ENCODE measurements at regions not wholly inside any gene's neighbourhood (a gene's known extent, or its start where the extent isn't known, plus 50 kb on each side); places are given as distances from the start of the nearest gene placed in this dataset.
"Not testable (repeated sequence)": the region's sequence is repeated elsewhere in the genome, so short reads cannot be mapped to it uniquely, and the experiment has no call there.

DNA sequence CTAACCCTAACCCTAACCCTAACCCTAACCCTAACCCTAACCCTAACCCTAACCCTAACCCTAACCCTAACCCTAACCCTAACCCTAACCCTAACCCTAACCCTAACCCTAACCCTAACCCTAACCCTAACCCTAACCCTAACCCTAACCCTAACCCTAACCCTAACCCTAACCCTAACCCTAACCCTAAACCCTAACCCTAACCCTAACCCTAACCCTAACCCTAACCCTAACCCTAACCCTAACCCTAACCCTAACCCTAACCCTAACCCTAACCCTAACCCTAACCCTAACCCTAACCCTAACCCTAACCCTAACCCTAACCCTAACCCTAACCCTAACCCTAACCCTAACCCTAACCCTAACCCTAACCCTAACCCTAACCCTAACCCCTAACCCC is 80.6 kb upstream of the PLEKHG4B start:
- CTCF ChIA-PET: not testable (repeated sequence)

GRCh38 chr5:11898-12297 is 80.1 kb upstream of the PLEKHG4B start:
- DNase-seq: no peak
- Mint-ChIP-seq H3K27ac (no peak overlapping the region), H3K9me3 (no peaks in the 10 kb centered on the region), H3K4me3 (no peak overlapping the region), H3K36me3 (no peaks in the 10 kb centered on the region), H3K4me1 (no peaks in the 10 kb centered on the region), H3K27me3 (peaks cover 3% of the 10 kb centered on the region)
- CTCF ChIA-PET: no interaction called here

More for the DNA sequence above, 80.6 kb upstream of the PLEKHG4B start:
- H3K9me3 Mint-ChIP-seq, H3K4me1 Mint-ChIP-seq, H3K36me3 Mint-ChIP-seq, H3K27ac Mint-ChIP-seq, H3K4me3 Mint-ChIP-seq, H3K27me3 Mint-ChIP-seq, DNase-seq: not testable (repeated sequence)

DNA sequence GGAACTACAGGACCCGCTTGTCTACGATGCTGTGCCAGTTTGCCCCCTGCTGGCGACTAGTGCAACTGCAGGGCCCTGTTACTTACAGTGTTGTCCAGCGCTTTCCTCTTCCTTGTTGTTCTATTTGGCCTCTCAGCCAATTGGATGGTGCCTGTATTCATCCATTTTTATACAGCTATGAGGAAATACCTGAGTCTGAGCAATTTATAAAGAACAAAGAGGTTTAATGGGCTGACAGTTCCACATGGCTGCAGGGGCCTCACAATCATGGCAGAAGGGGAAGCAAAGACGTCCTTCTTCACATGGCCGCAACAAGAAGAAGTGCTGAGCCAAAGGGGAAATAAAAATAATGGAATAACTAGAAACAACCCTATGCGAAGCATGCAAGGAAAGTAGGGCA is 78.7 kb upstream of the PLEKHG4B start:
- no peak overlapping the region for H3K27ac Mint-ChIP-seq
- CTCF ChIA-PET: no interaction called here
- no peak overlapping the region for H3K4me3 Mint-ChIP-seq
- H3K36me3 Mint-ChIP-seq: no peaks in the 10 kb centered on the region
- no peaks in the 10 kb centered on the region for H3K9me3 Mint-ChIP-seq
- H3K27me3 Mint-ChIP-seq: peaks cover 3% of the 10 kb centered on the region
- no peaks in the 10 kb centered on the region for H3K4me1 Mint-ChIP-seq
- no peak for DNase-seq

- H3K27ac Mint-ChIP-seq, H3K4me3 Mint-ChIP-seq, H3K36me3 Mint-ChIP-seq, H3K27me3 Mint-ChIP-seq, DNase-seq, CTCF ChIA-PET, H3K4me1 Mint-ChIP-seq, H3K9me3 Mint-ChIP-seq: not testable (repeated sequence)
Observed at GRCh38 chr5:14676-15075, 77.3 kb upstream of the PLEKHG4B start.

- H3K36me3 Mint-ChIP-seq, DNase-seq, H3K4me1 Mint-ChIP-seq, CTCF ChIA-PET, H3K9me3 Mint-ChIP-seq, H3K4me3 Mint-ChIP-seq, H3K27ac Mint-ChIP-seq: not testable (repeated sequence)
- H3K27me3 Mint-ChIP-seq: peaks cover 21% of the 10 kb centered on the region
Observed at GRCh38 chr5:20276-20675, 71.7 kb upstream of the PLEKHG4B start.

DNA sequence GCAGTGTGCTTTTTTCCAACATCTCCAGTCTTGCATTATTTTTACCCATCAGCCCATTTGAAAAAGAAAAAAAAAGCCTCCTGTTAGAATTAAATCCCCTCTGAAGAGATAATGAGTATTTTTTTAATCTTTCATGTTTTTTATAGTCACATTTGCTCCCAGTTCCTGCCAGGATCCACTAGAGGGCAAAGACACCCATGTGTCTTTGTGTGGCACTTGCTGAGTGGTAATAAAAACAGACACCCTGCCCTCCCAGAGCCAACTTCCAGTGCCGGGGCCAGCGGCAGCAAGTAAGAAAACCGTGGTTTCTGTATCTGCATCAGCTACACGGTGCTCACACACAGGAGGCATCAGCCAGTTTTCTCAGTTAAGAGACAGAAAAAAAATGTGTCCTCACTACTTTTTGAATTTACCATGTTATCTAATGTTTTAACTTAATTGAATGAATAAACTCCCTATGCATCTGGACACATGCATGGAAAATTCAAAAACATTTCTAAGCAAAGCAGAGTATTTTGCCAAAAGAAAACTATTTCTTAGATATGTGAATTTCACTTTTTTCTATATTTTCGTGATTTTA is 70.2 kb upstream of the PLEKHG4B start:
- Mint-ChIP-seq H3K36me3 (no peaks in the 10 kb centered on the region), H3K27me3 (peaks cover 18% of the 10 kb centered on the region), H3K4me3 (no peak overlapping the region), H3K9me3 (no peaks in the 10 kb centered on the region), H3K27ac (no peak overlapping the region), H3K4me1 (no peaks in the 10 kb centered on the region)
- DNase-seq: no peak
- CTCF ChIA-PET: no interaction called here

- not testable (repeated sequence) for H3K4me3 Mint-ChIP-seq, H3K27ac Mint-ChIP-seq, H3K9me3 Mint-ChIP-seq, H3K4me1 Mint-ChIP-seq, DNase-seq, H3K36me3 Mint-ChIP-seq
- peaks cover 18% of the 10 kb centered on the region for H3K27me3 Mint-ChIP-seq
- CTCF ChIA-PET: interaction anchor here (0.6 kb wide), 1 partner anchor 94 kb away, joined by 3 read pairs; no protein-coding TSS in a partner anchor
Observed at GRCh38 chr5:23907-24306, 68.1 kb upstream of the PLEKHG4B start.

DNA sequence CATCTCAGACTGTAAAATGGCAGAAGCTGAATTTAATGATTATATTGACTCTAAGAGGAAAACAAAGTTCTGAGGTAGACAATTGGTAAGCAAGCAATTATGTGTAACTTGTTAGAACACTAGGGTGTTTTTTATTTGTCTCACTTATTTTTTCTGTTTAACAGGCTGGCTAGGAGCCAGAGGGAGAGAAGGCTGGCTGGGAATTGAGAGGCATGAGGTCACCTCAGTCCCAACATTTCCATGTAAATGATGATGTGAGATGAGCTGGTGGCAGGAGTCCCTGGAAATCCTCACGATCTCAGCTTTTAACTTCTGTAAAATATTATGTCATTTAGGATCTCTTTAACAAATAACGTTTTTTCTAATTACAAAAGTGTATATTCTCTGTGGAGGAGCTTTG is 66.9 kb upstream of the PLEKHG4B start:
- H3K4me3 Mint-ChIP-seq, H3K36me3 Mint-ChIP-seq, H3K27ac Mint-ChIP-seq, H3K9me3 Mint-ChIP-seq, CTCF ChIA-PET, H3K4me1 Mint-ChIP-seq, DNase-seq: not testable (repeated sequence)
- H3K27me3 Mint-ChIP-seq: peaks cover 16% of the 10 kb centered on the region

- H3K27ac Mint-ChIP-seq: no peak overlapping the region
- no peak overlapping the region for H3K4me3 Mint-ChIP-seq
- H3K4me1 Mint-ChIP-seq: no peaks in the 10 kb centered on the region
- peaks cover 4% of the 10 kb centered on the region for H3K9me3 Mint-ChIP-seq
- no peak for DNase-seq
- H3K27me3 Mint-ChIP-seq: peaks cover 7% of the 10 kb centered on the region
- no peaks in the 10 kb centered on the region for H3K36me3 Mint-ChIP-seq
- CTCF ChIA-PET: no interaction called here
Observed at GRCh38 chr5:30131-30530, 61.8 kb upstream of the PLEKHG4B start.

- CTCF ChIA-PET, H3K36me3 Mint-ChIP-seq, H3K9me3 Mint-ChIP-seq: not testable (repeated sequence)
Observed at GRCh38 chr5:30556-30955, 61.4 kb upstream of the PLEKHG4B start.

GRCh38 chr5:32165-32564 is 59.8 kb upstream of the PLEKHG4B start:
- DNase-seq: no peak
- CTCF ChIA-PET: no interaction called here
- Mint-ChIP-seq H3K9me3 (peaks cover 4% of the 10 kb centered on the region), H3K27me3 (peaks cover 7% of the 10 kb centered on the region), H3K4me1 (no peaks in the 10 kb centered on the region), H3K4me3 (no peak overlapping the region), H3K36me3 (no peaks in the 10 kb centered on the region), H3K27ac (no peak overlapping the region)

More at GRCh38 chr5:30556-30955, 61.4 kb upstream of the PLEKHG4B start:
- not testable (repeated sequence) for H3K4me3 Mint-ChIP-seq, H3K4me1 Mint-ChIP-seq, H3K27ac Mint-ChIP-seq, DNase-seq, H3K27me3 Mint-ChIP-seq

GRCh38 chr5:35521-35920 is 56.4 kb upstream of the PLEKHG4B start:
- H3K27me3 Mint-ChIP-seq, H3K4me1 Mint-ChIP-seq, H3K9me3 Mint-ChIP-seq, H3K27ac Mint-ChIP-seq, CTCF ChIA-PET, DNase-seq, H3K36me3 Mint-ChIP-seq, H3K4me3 Mint-ChIP-seq: not testable (repeated sequence)

DNA sequence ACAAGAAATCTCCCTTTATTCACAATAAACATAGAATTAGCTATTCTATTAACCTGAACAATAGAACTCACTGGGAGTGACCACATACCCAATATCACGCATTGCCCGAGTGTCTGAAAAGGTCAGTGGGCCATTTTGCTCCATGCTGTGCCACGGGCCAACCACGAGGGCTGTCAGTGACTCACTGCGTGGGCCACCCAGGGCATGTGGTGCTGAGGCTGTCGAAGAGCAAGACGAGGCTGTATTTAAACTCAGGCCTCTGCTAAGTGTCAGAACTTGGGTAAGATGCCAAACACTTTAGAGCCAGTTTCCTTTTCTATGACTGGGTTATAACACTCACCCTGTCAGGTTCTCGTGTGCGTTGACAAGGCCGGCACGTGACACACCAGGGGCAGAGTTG is 54.8 kb upstream of the PLEKHG4B start:
- not testable (repeated sequence) for H3K27me3 Mint-ChIP-seq, H3K36me3 Mint-ChIP-seq, DNase-seq, H3K4me3 Mint-ChIP-seq, H3K4me1 Mint-ChIP-seq, H3K27ac Mint-ChIP-seq, H3K9me3 Mint-ChIP-seq
- CTCF ChIA-PET: interaction anchor here (0.6 kb wide), 1 partner anchor 15 kb away, joined by 3 read pairs; no protein-coding TSS in a partner anchor

DNA sequence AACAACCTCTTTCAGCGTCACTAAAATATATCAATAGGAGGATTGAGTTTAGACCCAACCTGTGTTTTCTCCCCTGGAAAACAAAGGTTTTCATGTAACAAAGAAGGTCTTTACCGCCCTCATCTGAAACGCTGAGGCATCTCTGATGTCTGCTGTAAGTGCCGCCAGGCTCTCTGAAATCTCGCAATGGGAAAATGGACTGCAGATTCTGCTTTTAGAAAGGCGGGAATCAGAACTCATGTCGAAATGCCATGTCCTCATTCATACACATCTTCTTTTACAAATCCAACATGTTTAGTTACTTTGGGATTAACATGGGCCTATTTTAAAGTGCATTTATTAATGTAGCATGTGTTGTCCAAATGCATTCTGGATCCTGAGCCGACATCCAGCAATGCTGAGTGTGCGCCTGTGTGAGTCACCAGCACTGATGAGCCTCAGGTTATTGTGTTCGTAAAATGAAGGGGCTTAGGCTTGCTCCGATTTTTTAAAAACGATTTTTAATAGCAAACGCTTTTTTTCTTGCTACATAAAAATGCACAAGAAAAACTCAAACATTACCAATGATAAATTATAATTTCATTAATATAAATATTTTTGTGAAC is 51.9 kb upstream of the PLEKHG4B start:
- H3K27ac Mint-ChIP-seq: no peak overlapping the region
- no peaks in the 10 kb centered on the region for H3K36me3 Mint-ChIP-seq
- DNase-seq: no peak
- H3K4me1 Mint-ChIP-seq: no peaks in the 10 kb centered on the region
- CTCF ChIA-PET: no interaction called here
- H3K27me3 Mint-ChIP-seq: peaks cover 9% of the 10 kb centered on the region
- no peaks in the 10 kb centered on the region for H3K9me3 Mint-ChIP-seq
- no peak overlapping the region for H3K4me3 Mint-ChIP-seq

Data from activated naive CD4-positive, alpha-beta T cell treated with anti-CD3 and anti-CD28 coated beads, Interleukin-2, amount 10 ng/mL, durations not matched to agents 7 days and 5 days (primary cell).